ENCODE measurements at regions not wholly inside any gene's neighbourhood (a gene's known extent, or its start where the extent isn't known, plus 50 kb on each side); places are given as distances from the start of the nearest gene placed in this dataset.

DNA sequence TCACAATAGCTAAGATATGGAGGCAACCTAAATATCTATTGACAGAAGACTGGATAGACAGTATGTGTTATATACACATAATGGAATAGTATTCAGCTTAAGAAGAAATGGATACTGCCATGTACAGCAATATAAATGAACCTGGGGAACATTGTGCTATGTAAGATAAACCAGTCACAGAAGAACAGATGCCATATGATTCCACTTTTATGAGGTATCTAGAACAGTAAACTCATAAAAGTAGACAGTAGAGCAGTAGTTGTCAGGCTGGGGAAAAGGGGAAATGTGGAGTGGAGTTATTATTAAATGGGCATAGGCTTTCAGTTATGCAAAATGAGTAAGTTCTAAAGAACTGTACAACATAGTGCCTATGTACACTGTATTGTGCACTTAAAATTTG lies 1055.7 kb upstream of the TMEFF2 start:
- H3K4ac ChIP-seq (ENCODE audit: low read depth in 1 of 2, low read length in 2 of 2) = no peak overlapping the region
- H3K36me3 ChIP-seq (ENCODE audit: control insufficient read depth in 1 of 2, insufficient read depth in 2 of 2, low read depth in 1 of 2, low read length in 2 of 2) = no peaks in the 10 kb centered on the region
- H2BK12ac ChIP-seq (ENCODE audit: low read length in 2 of 2) = no peak overlapping the region
- no peak overlapping the region for H3K18ac ChIP-seq (ENCODE audit: low read depth in 1 of 2, low read length in 2 of 2)
- no peak overlapping the region for H3K4me3 ChIP-seq (ENCODE audit: insufficient read depth in 1 of 2, low read depth in 1 of 2, low read length in 2 of 2)
- H3K14ac ChIP-seq (ENCODE audit: low read length in 2 of 2) = no peak overlapping the region
- H4K8ac ChIP-seq (ENCODE audit: low read length) = no peak overlapping the region
- no peak overlapping the region for H3K23ac ChIP-seq (ENCODE audit: low read length in 2 of 2)
- no peaks in the 10 kb centered on the region for H3K27me3 ChIP-seq (ENCODE audit: control insufficient read depth in 1 of 2, insufficient read depth in 1 of 2, low read length in 2 of 2)
- no peaks in the 10 kb centered on the region for H3K9me3 ChIP-seq (ENCODE audit: control insufficient read depth, low read length)
- no peak overlapping the region for H2BK5ac ChIP-seq (ENCODE audit: low read depth, low read length, poor library complexity, severe bottlenecking)
- H2AFZ ChIP-seq (ENCODE audit: low read depth, low read length) = no peak overlapping the region
- H2BK15ac ChIP-seq (ENCODE audit: low read depth, poor library complexity, severe bottlenecking) = no peak overlapping the region
- no peaks in the 10 kb centered on the region for H3K79me1 ChIP-seq (replicated peaks; ENCODE audit: low read length, poor library complexity, severe bottlenecking)
- H3K27ac ChIP-seq (ENCODE audit: low read length, poor library complexity, severe bottlenecking) = no peak overlapping the region
- H4K91ac ChIP-seq (ENCODE audit: low read length) = no peak overlapping the region
- no peak overlapping the region for H3K4me2 ChIP-seq (ENCODE audit: low read length, poor library complexity, severe bottlenecking)
- no peak overlapping the region for H2BK120ac ChIP-seq (ENCODE audit: low read depth, low read length)
- H3K4me1 ChIP-seq (ENCODE audit: control insufficient read depth, insufficient read depth, low read depth, low read length) = no peaks in the 10 kb centered on the region
- H3K9ac ChIP-seq (ENCODE audit: low read length) = no peak overlapping the region
- DNase-seq = no peak
- H2AK5ac ChIP-seq (ENCODE audit: low read length, severe bottlenecking) = no peak overlapping the region

DNA sequence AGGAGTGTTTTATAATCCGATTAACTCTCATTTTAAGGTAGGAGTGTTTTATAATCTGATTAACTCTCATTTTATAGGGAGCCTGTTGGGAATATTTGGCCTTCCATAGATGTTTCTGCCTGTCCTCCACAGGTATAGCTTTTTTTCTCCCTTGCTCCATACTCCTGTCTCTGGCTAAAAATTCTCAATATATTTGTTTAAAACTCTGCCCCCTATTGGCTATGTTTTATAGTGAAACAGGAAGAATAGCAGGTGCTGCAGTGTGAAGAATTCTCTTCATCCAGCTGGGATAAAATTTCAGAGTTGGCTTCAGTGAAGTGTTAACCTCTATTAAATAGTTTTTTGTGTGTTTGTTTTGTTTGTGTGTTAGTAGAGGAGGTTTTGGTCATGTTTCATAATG lies 1046.0 kb upstream of the TMEFF2 start:
- Histone ChIP-seq H2BK15ac (ENCODE audit: low read depth, poor library complexity, severe bottlenecking) (no peak overlapping the region), H3K14ac (ENCODE audit: low read length in 2 of 2) (no peak overlapping the region), H3K9me3 (ENCODE audit: control insufficient read depth, low read length) (no peaks in the 10 kb centered on the region), H3K23ac (ENCODE audit: low read length in 2 of 2) (no peak overlapping the region), H3K4ac (ENCODE audit: low read depth in 1 of 2, low read length in 2 of 2) (no peak overlapping the region), H4K8ac (ENCODE audit: low read length) (no peak overlapping the region), H2BK5ac (ENCODE audit: low read depth, low read length, poor library complexity, severe bottlenecking) (no peak overlapping the region), H3K36me3 (ENCODE audit: control insufficient read depth in 1 of 2, insufficient read depth in 2 of 2, low read depth in 1 of 2, low read length in 2 of 2) (no peaks in the 10 kb centered on the region), H3K9ac (ENCODE audit: low read length) (no peak overlapping the region), H3K27me3 (ENCODE audit: control insufficient read depth in 1 of 2, insufficient read depth in 1 of 2, low read length in 2 of 2) (no peaks in the 10 kb centered on the region), H4K91ac (ENCODE audit: low read length) (no peak overlapping the region), H2BK120ac (ENCODE audit: low read depth, low read length) (no peak overlapping the region), H3K27ac (ENCODE audit: low read length, poor library complexity, severe bottlenecking) (no peak overlapping the region), H2BK12ac (ENCODE audit: low read length in 2 of 2) (no peak overlapping the region), H3K79me1 (replicated peaks; ENCODE audit: low read length, poor library complexity, severe bottlenecking) (no peaks in the 10 kb centered on the region), H3K4me1 (ENCODE audit: control insufficient read depth, insufficient read depth, low read depth, low read length) (no peaks in the 10 kb centered on the region), H2AK5ac (ENCODE audit: low read length, severe bottlenecking) (no peak overlapping the region), H3K4me2 (ENCODE audit: low read length, poor library complexity, severe bottlenecking) (no peak overlapping the region), H3K18ac (ENCODE audit: low read depth in 1 of 2, low read length in 2 of 2) (no peak overlapping the region), H3K4me3 (ENCODE audit: insufficient read depth in 1 of 2, low read depth in 1 of 2, low read length in 2 of 2) (no peak overlapping the region), H2AFZ (ENCODE audit: low read depth, low read length) (no peak overlapping the region)
- peak; percentile 7 for DNase-seq
- WGBS = no CpG with 5 or more reads among the region's 1 CpG

DNA sequence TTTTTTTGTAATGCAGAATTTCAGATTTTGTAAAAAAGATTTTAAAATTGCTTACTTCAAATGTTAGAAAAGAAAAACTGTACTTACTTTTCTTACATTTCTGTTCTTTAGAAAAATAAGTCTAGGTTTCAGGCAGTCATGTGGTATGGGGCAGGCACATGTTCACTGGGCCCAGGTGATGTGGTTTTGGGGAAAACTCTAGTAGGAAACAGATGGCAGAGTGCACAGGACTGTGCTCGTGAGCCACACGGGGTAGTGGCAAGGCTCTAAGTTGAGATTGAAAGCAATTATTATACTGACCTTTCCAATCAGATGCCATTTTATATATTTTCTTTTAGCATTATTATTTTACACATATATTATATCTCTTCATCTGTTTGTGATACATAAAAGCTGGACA lies 1036.9 kb upstream of the TMEFF2 start:
- no peaks in the 10 kb centered on the region for H3K27me3 ChIP-seq (ENCODE audit: control insufficient read depth in 1 of 2, insufficient read depth in 1 of 2, low read length in 2 of 2)
- H2BK15ac ChIP-seq (ENCODE audit: low read depth, poor library complexity, severe bottlenecking) = no peak overlapping the region
- no peak overlapping the region for H3K14ac ChIP-seq (ENCODE audit: low read length in 2 of 2)
- no peak overlapping the region for H2BK120ac ChIP-seq (ENCODE audit: low read depth, low read length)
- H3K9me3 ChIP-seq (ENCODE audit: control insufficient read depth, low read length) = no peaks in the 10 kb centered on the region
- no peak overlapping the region for H3K4me3 ChIP-seq (ENCODE audit: insufficient read depth in 1 of 2, low read depth in 1 of 2, low read length in 2 of 2)
- H3K36me3 ChIP-seq (ENCODE audit: control insufficient read depth in 1 of 2, insufficient read depth in 2 of 2, low read depth in 1 of 2, low read length in 2 of 2) = no peaks in the 10 kb centered on the region
- no peaks in the 10 kb centered on the region for H3K79me1 ChIP-seq (replicated peaks; ENCODE audit: low read length, poor library complexity, severe bottlenecking)
- no peak overlapping the region for H3K4me2 ChIP-seq (ENCODE audit: low read length, poor library complexity, severe bottlenecking)
- H2AK5ac ChIP-seq (ENCODE audit: low read length, severe bottlenecking) = no peak overlapping the region
- no peak overlapping the region for H3K27ac ChIP-seq (ENCODE audit: low read length, poor library complexity, severe bottlenecking)
- WGBS = no CpG with 5 or more reads among the region's 2 CpGs
- no peak overlapping the region for H4K91ac ChIP-seq (ENCODE audit: low read length)
- no peak overlapping the region for H3K23ac ChIP-seq (ENCODE audit: low read length in 2 of 2)
- H2BK5ac ChIP-seq (ENCODE audit: low read depth, low read length, poor library complexity, severe bottlenecking) = no peak overlapping the region
- no peak for DNase-seq
- no peak overlapping the region for H4K8ac ChIP-seq (ENCODE audit: low read length)
- no peak overlapping the region for H3K9ac ChIP-seq (ENCODE audit: low read length)
- H3K4ac ChIP-seq (ENCODE audit: low read depth in 1 of 2, low read length in 2 of 2) = no peak overlapping the region
- H3K18ac ChIP-seq (ENCODE audit: low read depth in 1 of 2, low read length in 2 of 2) = no peak overlapping the region
- no peak overlapping the region for H2AFZ ChIP-seq (ENCODE audit: low read depth, low read length)
- H2BK12ac ChIP-seq (ENCODE audit: low read length in 2 of 2) = no peak overlapping the region
- no peaks in the 10 kb centered on the region for H3K4me1 ChIP-seq (ENCODE audit: control insufficient read depth, insufficient read depth, low read depth, low read length)

DNA sequence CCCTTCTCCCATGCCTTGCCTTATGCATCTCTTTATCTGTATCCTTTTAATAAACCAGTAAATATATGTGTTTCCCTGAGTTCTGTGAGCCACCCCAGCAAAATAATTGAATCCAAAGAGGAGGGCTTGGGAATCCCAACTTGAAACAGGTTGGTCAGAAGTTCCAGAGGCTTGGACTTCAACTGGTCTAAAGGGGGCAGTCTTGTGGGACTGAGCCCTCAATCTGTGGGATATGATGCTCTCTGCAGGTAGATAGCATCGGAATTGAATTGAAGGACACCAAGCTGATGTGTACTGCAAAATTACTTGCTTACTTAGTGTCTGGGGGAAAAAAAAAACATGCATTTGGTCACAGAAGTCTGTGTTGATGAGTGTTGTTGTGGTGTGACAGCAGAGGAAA lies 1033.5 kb upstream of the TMEFF2 start:
- Histone ChIP-seq H3K79me1 (replicated peaks; ENCODE audit: low read length, poor library complexity, severe bottlenecking) (no peaks in the 10 kb centered on the region), H3K4ac (ENCODE audit: low read depth in 1 of 2, low read length in 2 of 2) (no peak overlapping the region), H4K8ac (ENCODE audit: low read length) (no peak overlapping the region), H3K9me3 (ENCODE audit: control insufficient read depth, low read length) (no peaks in the 10 kb centered on the region), H3K27me3 (ENCODE audit: control insufficient read depth in 1 of 2, insufficient read depth in 1 of 2, low read length in 2 of 2) (no peaks in the 10 kb centered on the region), H3K23ac (ENCODE audit: low read length in 2 of 2) (no peak overlapping the region), H2BK5ac (ENCODE audit: low read depth, low read length, poor library complexity, severe bottlenecking) (no peak overlapping the region), H3K4me1 (ENCODE audit: control insufficient read depth, insufficient read depth, low read depth, low read length) (no peaks in the 10 kb centered on the region), H2BK15ac (ENCODE audit: low read depth, poor library complexity, severe bottlenecking) (no peak overlapping the region), H2BK12ac (ENCODE audit: low read length in 2 of 2) (no peak overlapping the region), H3K9ac (ENCODE audit: low read length) (no peak overlapping the region), H4K91ac (ENCODE audit: low read length) (no peak overlapping the region), H3K36me3 (ENCODE audit: control insufficient read depth in 1 of 2, insufficient read depth in 2 of 2, low read depth in 1 of 2, low read length in 2 of 2) (no peaks in the 10 kb centered on the region), H3K27ac (ENCODE audit: low read length, poor library complexity, severe bottlenecking) (no peak overlapping the region), H3K18ac (ENCODE audit: low read depth in 1 of 2, low read length in 2 of 2) (no peak overlapping the region), H2AK5ac (ENCODE audit: low read length, severe bottlenecking) (no peak overlapping the region), H3K4me3 (ENCODE audit: insufficient read depth in 1 of 2, low read depth in 1 of 2, low read length in 2 of 2) (no peak overlapping the region), H2AFZ (ENCODE audit: low read depth, low read length) (no peak overlapping the region), H2BK120ac (ENCODE audit: low read depth, low read length) (no peak overlapping the region), H3K14ac (ENCODE audit: low read length in 2 of 2) (no peak overlapping the region), H3K4me2 (ENCODE audit: low read length, poor library complexity, severe bottlenecking) (no peak overlapping the region)
- DNase-seq = no peak
- WGBS = 61% methylated on average over 1 of the region's 1 CpG
